Adrenal gland (tissue), 9 donors: ENCODE measurements at regions not wholly inside any gene's neighbourhood (a gene's known extent, or its start where the extent isn't known, plus 50 kb on each side); places are given as distances from the start of the nearest gene placed in this dataset.

Experiments
- DNase-seq, 7 donors: peaks; one replicate each; pipeline ENCODE4 v3.0.0-alpha.2; 2019 to 2020
- H3K27ac ChIP-seq, 5 donors: fragments of 200-600 bp; sonication (generic) in 4 of 5; 1 replicate in 3 of 5; 2 replicates in 2 of 5; pipeline versions ENCODE4 v1.5.1 to v1.8.0; 2016 to 2020; ENCODE audit warnings: mild to moderate bottlenecking in 1 of 5
- H3K27me3 ChIP-seq: fragments of 200-600 bp; 2 replicates; pipeline ENCODE4 v1.8.0; 2021
- H3K36me3 ChIP-seq, 2 donors: fragments of 200-600 bp; replicated peaks in 1 of 2; 1 replicate in 1 of 2; 2 replicates in 1 of 2; pipeline versions ENCODE4 v1.5.1 to v1.8.0; 2018 to 2022
- H3K4me1 ChIP-seq, 2 donors: fragments of 200-600 bp; replicated peaks in 1 of 2; 1 replicate in 1 of 2; 2 replicates in 1 of 2; pipeline versions ENCODE4 v1.5.1 to v1.8.0; 2018 to 2021
- H3K4me3 ChIP-seq, 4 donors: fragments of 200-600 bp; sonication (generic) in 3 of 4; one replicate each; pipeline ENCODE4 v1.5.1; 2016 to 2018
- H3K9me3 ChIP-seq, 3 donors: fragments of 200-600 bp; sonication (generic) in 1 of 3; replicated peaks in 1 of 3; 1 replicate in 2 of 3; 2 replicates in 1 of 3; pipeline versions ENCODE4 v1.5.1 to v1.8.0; 2016 to 2021
- CTCF ChIP-seq, 6 experiments: fragments of 450-650 bp in 4 of 6; fragments of 200-600 bp in 2 of 6; sonication (generic) in 1 of 6; IDR thresholded peaks; 1 replicate in 5 of 6; 2 replicates in 1 of 6; pipeline versions ENCODE4 v1.5.1 to v1.8.0; 2016 to 2021; ENCODE audit warnings: antibody characterized with exemption in 6 of 6, mild to moderate bottlenecking in 2 of 6, moderate library complexity in 1 of 6
- POLR2A ChIP-seq, 2 donors: fragments of 450-650 bp; IDR thresholded peaks; one replicate each; pipeline ENCODE4 v1.6.1; 2017; ENCODE audit warnings: antibody characterized with exemption in 2 of 2, mild to moderate bottlenecking in 2 of 2, moderate library complexity in 1 of 2
- WGBS, 4 donors: extraction: QIAGEN DNeasy Blood & Tissue Kit in 2 of 4; methylation state at CpG; one replicate each; pipeline versions ENCODE4 v1.1.5 to v1.1.7; 2013 to 2017; 5-methylcytosine and 5-hydroxymethylcytosine counted together
- intact Hi-C, 2 donors: fragments of 100-400 bp; cut with DNase I; formaldehyde crosslinking; loops; one replicate each; pipeline versions ENCODE4 v1.14.1 to v1.15.0; 2022 to 2023
- donor health status: healthy with polysubstance abuse.
- donor health status: Bipolar disorder and iron deficiency.
- donor health status: DM: yes; HTN: yes; CAD: no.
- donor health status: DM: no; HTN: no; CAD: no.
- donor health status: DM: no; HTN: no; CAD: no.

- Histone ChIP-seq H3K9me3 (no peaks in the 10 kb centered on the region), H3K27ac (no peak overlapping the region), H3K27me3 (no peaks in the 10 kb centered on the region), H3K4me3 (no peak overlapping the region), H3K36me3 (no peaks in the 10 kb centered on the region), H3K4me1 (no peaks in the 10 kb centered on the region)
- intact Hi-C loops, result no loop called here
- DNase-seq, result no peak
- WGBS, 4 donors, result 65 to 76% (median 70%) methylated on average over 3 of the region's 3 CpGs
- no peak for TF ChIP-seq CTCF (IDR thresholded peaks at IDR 0.05)
- TF ChIP-seq POLR2A (IDR thresholded peaks at IDR 0.05), result no peak
Observed at GRCh38 chr10:64368298-64368697, 847.1 kb downstream of the REEP3 start.

- TF ChIP-seq POLR2A (IDR thresholded peaks at IDR 0.05) (no peak), CTCF (IDR thresholded peaks at IDR 0.05) (no peak)
- Histone ChIP-seq H3K9me3 (no peaks in the 10 kb centered on the region), H3K4me3 (no peak overlapping the region), H3K27ac (no peak overlapping the region), H3K36me3 (no peaks in the 10 kb centered on the region), H3K4me1 (no peaks in the 10 kb centered on the region), H3K27me3 (no peaks in the 10 kb centered on the region)
- 67 to 79% (median 70%) methylated on average over 1 of the region's 1 CpG for WGBS, 4 donors
- intact Hi-C loops, result no loop called here
- DNase-seq, result no peak
Observed at GRCh38 chr10:64369885-64370773, 848.9 kb downstream of the REEP3 start.

- intact Hi-C loops, result no loop called here
- Histone ChIP-seq H3K27ac (no peak overlapping the region), H3K27me3 (no peaks in the 10 kb centered on the region), H3K9me3 (no peaks in the 10 kb centered on the region), H3K4me1 (no peaks in the 10 kb centered on the region), H3K36me3 (no peaks in the 10 kb centered on the region), H3K4me3 (no peak overlapping the region)
- no peak for DNase-seq
- TF ChIP-seq POLR2A (IDR thresholded peaks at IDR 0.05) (no peak), CTCF (IDR thresholded peaks at IDR 0.05) (no peak)
Observed at GRCh38 chr10:64374346-64374745, 853.1 kb downstream of the REEP3 start.

GRCh38 chr10:64376167-64376566 is 855.0 kb downstream of the REEP3 start:
- no peak overlapping the region for H3K4me3 ChIP-seq
- H3K27me3 ChIP-seq, result no peaks in the 10 kb centered on the region
- no peaks in the 10 kb centered on the region for H3K4me1 ChIP-seq
- intact Hi-C loops, result no loop called here
- 46 to 59% (median 50%) methylated on average over 4 of the region's 4 CpGs for WGBS, 4 donors
- TF ChIP-seq CTCF (IDR thresholded peaks at IDR 0.05) (no peak), POLR2A (IDR thresholded peaks at IDR 0.05) (no peak)
- no peak for DNase-seq
- no peak overlapping the region for H3K27ac ChIP-seq
- no peaks in the 10 kb centered on the region for H3K9me3 ChIP-seq
- no peaks in the 10 kb centered on the region for H3K36me3 ChIP-seq
